ENCODE measurements at regions not wholly inside any gene's neighbourhood (a gene's known extent, or its start where the extent isn't known, plus 50 kb on each side); places are given as distances from the start of the nearest gene placed in this dataset.

- Histone ChIP-seq H3K4me1 (no peaks in the 10 kb centered on the region), H3K27me3 (ENCODE audit: low read depth) (no peaks in the 10 kb centered on the region), H3K36me3 (no peaks in the 10 kb centered on the region), H3K4me3 (no peak overlapping the region), H3K27ac (replicated peaks) (no peak overlapping the region), H3K9me3 (replicated peaks) (no peaks in the 10 kb centered on the region)
- TF ChIP-seq CTCF (IDR thresholded peaks at IDR 0.05; ENCODE audit: borderline replicate concordance) = no peak
- intact Hi-C loops (cut with micrococcal nuclease) = no loop called here
- no peak for DNase-seq
These were observed 374.5 kb downstream of the TEX13C start for GRCh38 chrX:125694171-125694570.

- Histone ChIP-seq H3K4me3 (no peak overlapping the region), H3K4me1 (no peaks in the 10 kb centered on the region), H3K27me3 (ENCODE audit: low read depth) (no peaks in the 10 kb centered on the region), H3K27ac (replicated peaks) (no peak overlapping the region), H3K9me3 (replicated peaks) (peaks cover under 1% of the 10 kb centered on the region), H3K36me3 (no peaks in the 10 kb centered on the region)
- intact Hi-C loops (cut with micrococcal nuclease) = no loop called here
- TF ChIP-seq CTCF (IDR thresholded peaks at IDR 0.05; ENCODE audit: borderline replicate concordance) = no peak
- DNase-seq = no peak
These were observed 389.4 kb downstream of the TEX13C start for GRCh38 chrX:125709074-125709473.

- no peak for DNase-seq
- H3K9me3 ChIP-seq (replicated peaks) = no peaks in the 10 kb centered on the region
- H3K36me3 ChIP-seq = no peaks in the 10 kb centered on the region
- intact Hi-C loops (cut with micrococcal nuclease) = no loop called here
- H3K27ac ChIP-seq (replicated peaks) = no peak overlapping the region
- TF ChIP-seq CTCF (IDR thresholded peaks at IDR 0.05; ENCODE audit: borderline replicate concordance) = no peak
- H3K4me1 ChIP-seq = no peaks in the 10 kb centered on the region
- H3K4me3 ChIP-seq = no peak overlapping the region
- H3K27me3 ChIP-seq (ENCODE audit: low read depth) = no peaks in the 10 kb centered on the region
These were observed 389.9 kb downstream of the TEX13C start for GRCh38 chrX:125709532-125709931.

GRCh38 chrX:125710403-125711062, 390.9 kb downstream of the TEX13C start:
- Histone ChIP-seq H3K4me1 (no peaks in the 10 kb centered on the region), H3K9me3 (replicated peaks) (no peaks in the 10 kb centered on the region), H3K36me3 (no peaks in the 10 kb centered on the region), H3K27me3 (ENCODE audit: low read depth) (no peaks in the 10 kb centered on the region), H3K27ac (replicated peaks) (no peak overlapping the region), H3K4me3 (no peak overlapping the region)
- DNase-seq = no peak
- no peak for TF ChIP-seq CTCF (IDR thresholded peaks at IDR 0.05; ENCODE audit: borderline replicate concordance)
- intact Hi-C loops (cut with micrococcal nuclease) = no loop called here

- no peaks in the 10 kb centered on the region for H3K36me3 ChIP-seq
- no peaks in the 10 kb centered on the region for H3K9me3 ChIP-seq (replicated peaks)
- no peaks in the 10 kb centered on the region for H3K27me3 ChIP-seq (ENCODE audit: low read depth)
- no peak for TF ChIP-seq CTCF (IDR thresholded peaks at IDR 0.05; ENCODE audit: borderline replicate concordance)
- H3K4me1 ChIP-seq = no peaks in the 10 kb centered on the region
- no peak overlapping the region for H3K27ac ChIP-seq (replicated peaks)
- intact Hi-C loops (cut with micrococcal nuclease) = no loop called here
- no peak overlapping the region for H3K4me3 ChIP-seq
- DNase-seq = no peak
These were observed 391.4 kb downstream of the TEX13C start for GRCh38 chrX:125711103-125711502.
